GM13976 (cell line): ENCODE measurements at regions not wholly inside any gene's neighbourhood (a gene's known extent, or its start where the extent isn't known, plus 50 kb on each side); places are given as distances from the start of the nearest gene placed in this dataset.

Experiments
- DNase-seq: peaks from one replicate; pipeline ENCODE4 v3.0.0; 2012; ENCODE audit warnings: low spot score
- in situ Hi-C: fragments of 300-500 bp; cut with MboI; formaldehyde crosslinking; loops from one replicate; pipeline ENCODE4 v1.12.0; 2022; ENCODE audit warnings: low sequenced_read_pairs, mixed read lengths, inconsistent platforms; ENCODE audit not compliant: unreplicated experiment
- TF ChIP-seq, protein P1 (sequence below): IDR thresholded peaks from 2 replicates; pipeline ENCODE4 v1.5.1; 2012; ENCODE audit warnings: borderline replicate concordance, mild to moderate bottlenecking; ENCODE audit not compliant: insufficient read depth; ENCODE audit errors: extremely low read depth, missing control alignments, control extremely low read depth

DNA sequence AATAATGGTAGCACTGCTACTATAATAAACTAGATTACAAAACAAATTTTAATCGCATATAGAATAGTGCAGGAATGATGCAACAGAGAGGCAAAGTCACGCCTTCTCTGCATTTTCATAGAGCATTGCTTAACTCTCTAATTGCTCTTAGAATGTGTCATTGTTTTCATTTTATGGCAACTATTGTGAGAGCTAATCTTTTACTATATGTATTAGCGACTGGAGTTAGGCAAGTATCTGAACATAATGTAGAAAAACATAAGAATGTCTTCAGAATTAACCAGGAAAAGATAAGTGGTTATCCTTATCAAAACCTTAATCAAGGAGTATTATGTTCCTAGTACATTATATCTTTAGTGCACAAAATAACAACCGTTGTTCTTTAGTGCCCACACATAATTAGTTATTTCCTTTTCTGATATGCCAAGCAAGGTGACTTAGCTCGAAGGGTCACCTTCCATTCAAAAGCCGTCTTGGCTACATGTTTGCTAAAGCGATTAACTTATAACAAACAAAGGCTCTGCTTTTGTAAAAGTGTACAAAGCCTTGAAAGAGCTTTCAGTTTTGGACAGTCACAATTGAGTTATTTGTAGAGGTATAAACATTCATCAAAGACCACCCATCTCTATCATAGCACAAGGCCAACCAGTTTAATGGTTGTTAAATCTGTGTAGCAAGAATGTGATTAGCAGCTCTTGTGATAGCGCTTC is 1328.9 kb downstream of the ROBO2 start:
- in situ Hi-C loops: no loop called here
- TF ChIP-seq, protein P1, sequence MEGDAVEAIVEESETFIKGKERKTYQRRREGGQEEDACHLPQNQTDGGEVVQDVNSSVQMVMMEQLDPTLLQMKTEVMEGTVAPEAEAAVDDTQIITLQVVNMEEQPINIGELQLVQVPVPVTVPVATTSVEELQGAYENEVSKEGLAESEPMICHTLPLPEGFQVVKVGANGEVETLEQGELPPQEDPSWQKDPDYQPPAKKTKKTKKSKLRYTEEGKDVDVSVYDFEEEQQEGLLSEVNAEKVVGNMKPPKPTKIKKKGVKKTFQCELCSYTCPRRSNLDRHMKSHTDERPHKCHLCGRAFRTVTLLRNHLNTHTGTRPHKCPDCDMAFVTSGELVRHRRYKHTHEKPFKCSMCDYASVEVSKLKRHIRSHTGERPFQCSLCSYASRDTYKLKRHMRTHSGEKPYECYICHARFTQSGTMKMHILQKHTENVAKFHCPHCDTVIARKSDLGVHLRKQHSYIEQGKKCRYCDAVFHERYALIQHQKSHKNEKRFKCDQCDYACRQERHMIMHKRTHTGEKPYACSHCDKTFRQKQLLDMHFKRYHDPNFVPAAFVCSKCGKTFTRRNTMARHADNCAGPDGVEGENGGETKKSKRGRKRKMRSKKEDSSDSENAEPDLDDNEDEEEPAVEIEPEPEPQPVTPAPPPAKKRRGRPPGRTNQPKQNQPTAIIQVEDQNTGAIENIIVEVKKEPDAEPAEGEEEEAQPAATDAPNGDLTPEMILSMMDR: no peak
- DNase-seq: no peak

DNA sequence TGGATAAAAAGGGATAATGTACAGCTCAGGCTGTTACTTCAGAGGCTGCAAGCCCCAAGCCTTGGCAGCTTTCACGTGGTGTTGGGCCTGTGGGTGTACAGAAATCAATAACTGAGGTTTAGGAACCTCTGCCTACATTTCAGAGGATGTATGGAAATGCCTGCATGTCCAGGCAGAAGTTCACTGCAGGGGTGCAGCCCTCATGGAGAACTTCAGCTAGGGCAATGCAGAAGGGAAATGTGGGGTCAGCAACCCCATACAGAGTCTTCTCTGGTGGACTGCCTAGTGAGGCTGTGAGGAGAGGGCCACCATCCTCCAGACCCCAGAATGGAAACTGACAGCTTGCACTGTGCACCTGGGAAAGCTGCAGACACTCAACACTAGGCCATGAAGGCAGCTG is 1350.3 kb downstream of the ROBO2 start:
- in situ Hi-C loops: no loop called here
- no peak for DNase-seq
- TF ChIP-seq, protein P1: no peak

DNA sequence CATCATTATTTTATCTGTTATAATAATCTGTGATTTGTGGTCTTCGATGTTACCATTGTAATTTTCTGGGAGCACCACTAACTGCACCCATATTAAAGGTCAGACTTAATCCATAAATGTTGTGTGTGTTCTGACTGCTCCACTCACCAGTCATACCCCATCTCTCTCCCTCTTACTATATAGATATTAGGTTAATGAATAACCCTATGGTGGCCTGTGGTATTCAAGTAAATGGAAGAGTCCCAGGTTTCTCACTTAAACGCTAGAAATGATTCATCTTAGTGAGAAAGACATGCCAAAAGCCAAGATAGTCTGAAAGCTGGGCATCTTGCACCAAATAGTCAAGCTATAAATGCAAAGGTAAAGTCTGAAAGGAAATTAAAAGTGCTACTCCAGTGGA is 1358.5 kb downstream of the ROBO2 start:
- DNase-seq: no peak
- in situ Hi-C loops: no loop called here
- TF ChIP-seq, protein P1: no peak

DNA sequence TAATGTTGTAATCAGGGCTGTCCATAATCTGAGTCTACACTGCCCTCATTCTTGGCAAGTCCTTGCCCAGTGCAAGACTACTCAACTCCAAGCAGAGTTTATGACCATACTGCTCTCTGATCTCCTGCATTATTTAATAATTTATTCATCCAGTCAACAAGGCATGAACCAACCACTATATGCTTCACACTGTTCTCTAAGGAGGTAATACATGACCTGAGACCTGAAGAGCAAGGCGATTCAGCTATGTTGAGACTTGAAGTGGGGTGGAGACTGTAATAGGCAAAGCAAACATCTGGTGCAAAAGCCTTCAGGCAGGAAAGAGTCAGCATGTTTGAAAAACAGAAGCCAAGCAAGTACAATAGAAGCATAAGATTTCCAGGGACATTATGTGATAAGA is 1362.8 kb downstream of the ROBO2 start:
- in situ Hi-C loops: no loop called here
- DNase-seq: no peak
- TF ChIP-seq, protein P1: no peak

- in situ Hi-C loops: no loop called here
- TF ChIP-seq, protein P1: no peak
- no peak for DNase-seq
Measured at GRCh38 chr3:78405745-78406144, 1362.1 kb downstream of the ROBO1 start.

- no peak for DNase-seq
- TF ChIP-seq, protein P1: no peak
- in situ Hi-C loops: no loop called here
Measured at GRCh38 chr3:78406396-78406795, 1361.4 kb downstream of the ROBO1 start.

GRCh38 chr3:78410077-78410476 is 1357.7 kb downstream of the ROBO1 start:
- in situ Hi-C loops: no loop called here
- DNase-seq: no peak
- TF ChIP-seq, protein P1: no peak
